ENCODE measurements at regions not wholly inside any gene's neighbourhood (a gene's known extent, or its start where the extent isn't known, plus 50 kb on each side); places are given as distances from the start of the nearest gene placed in this dataset.

- RAD21 ChIA-PET (ENCODE audit: unreplicated experiment) = no interaction called here
- H3K27ac ChIP-seq (ENCODE audit: control insufficient read depth, insufficient read depth) = no peak overlapping the region
- POLR2A ChIA-PET = no interaction called here
- DNase-seq (ENCODE audit: low read depth, low spot score) (no peak), ATAC-seq (no peak), FAIRE-seq (no peak)
- no peaks in the 10 kb centered on the region for H3K9me3 ChIP-seq (replicated peaks; ENCODE audit: control insufficient read depth, insufficient read depth, low read length)
- H4K20me1 ChIP-seq (ENCODE audit: control insufficient read depth, insufficient read depth) = no peaks in the 10 kb centered on the region
- TF ChIP-seq KDM1A (IDR thresholded peaks at IDR 0.05; ENCODE audit: borderline replicate concordance) = no peak
- no peak for TF ChIP-seq RCOR1 (conservative IDR thresholded peaks at IDR 0.05; ENCODE audit: low read depth, low read length)
- no TSS peak for BruUV-seq (replicated peaks)
- no peak overlapping the region for H3K4me3 ChIP-seq
- no peaks in the 10 kb centered on the region for H3K79me2 ChIP-seq (ENCODE audit: control insufficient read depth, insufficient read depth, low read length)
- SMC1A ChIA-PET (ENCODE audit: uncharacterized antibody, unreplicated experiment) = no interaction called here
- no peaks in the 10 kb centered on the region for H3K4me1 ChIP-seq (ENCODE audit: control insufficient read depth, insufficient read depth, low read length)
- CTCF ChIA-PET = no interaction called here
- no peaks in the 10 kb centered on the region for H3K27me3 ChIP-seq (replicated peaks in 1 of 2; ENCODE audit: control insufficient read depth in 2 of 2, insufficient read depth in 2 of 2, low read length in 1 of 2)
- 2% methylated on average over 5 of the region's 5 CpGs for WGBS (ENCODE audit: insufficient coverage, insufficient replicate concordance, low lambda C conversion rate, missing lambda C conversion rate)
- no peak overlapping the region for H3K9ac ChIP-seq (ENCODE audit: control insufficient read depth, insufficient read depth, low read length)
- intact Hi-C loops (cut with micrococcal nuclease; ENCODE audit: unreplicated experiment) = no loop called here
- H3K36me3 ChIP-seq (ENCODE audit: control insufficient read depth in 2 of 2, insufficient read depth in 2 of 2, low read length in 1 of 2) = no peaks in the 10 kb centered on the region
- H2AFZ ChIP-seq (ENCODE audit: control insufficient read depth, low read depth, low read length) = no peak overlapping the region
- no peak overlapping the region for H3K4me2 ChIP-seq (ENCODE audit: control insufficient read depth, insufficient read depth)
- in situ Hi-C loops (cut with MboI) = no loop called here
Observed at GRCh38 chr2:4995466-4995865, 696.7 kb upstream of the SOX11 start.

DNA sequence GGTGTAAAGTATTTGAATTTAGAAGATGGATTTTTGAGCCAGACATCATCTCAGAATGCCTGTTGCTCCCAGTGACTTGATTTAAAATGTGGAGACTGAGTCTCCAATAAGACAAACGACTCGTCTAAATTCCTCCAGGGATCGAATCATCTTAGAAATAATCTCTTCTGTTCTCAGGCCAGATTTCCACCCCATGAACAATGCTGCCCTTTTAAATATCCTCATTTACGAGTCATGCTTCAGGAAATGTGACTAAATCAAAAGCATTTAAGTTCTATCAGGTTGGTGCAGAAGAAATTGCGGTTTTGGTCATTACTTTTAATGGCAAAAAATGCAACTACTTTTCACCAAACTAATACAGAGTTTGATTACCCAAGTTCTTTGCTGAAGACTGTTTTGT, 684.6 kb upstream of the SOX11 start:
- in situ Hi-C loops (cut with MboI) (no loop called here), intact Hi-C loops (cut with micrococcal nuclease; ENCODE audit: unreplicated experiment) (no loop called here)
- no peak overlapping the region for H3K27ac ChIP-seq (ENCODE audit: control insufficient read depth, insufficient read depth)
- CTCF ChIA-PET = no interaction called here
- WGBS (ENCODE audit: insufficient coverage, insufficient replicate concordance, low lambda C conversion rate, missing lambda C conversion rate) = 33% methylated on average over 5 of the region's 5 CpGs
- H3K4me1 ChIP-seq (ENCODE audit: control insufficient read depth, insufficient read depth, low read length) = no peaks in the 10 kb centered on the region
- no TSS peak for BruUV-seq (replicated peaks)
- FAIRE-seq = no peak
- ATAC-seq = no peak
- no peaks in the 10 kb centered on the region for H3K79me2 ChIP-seq (ENCODE audit: control insufficient read depth, insufficient read depth, low read length)
- no peaks in the 10 kb centered on the region for H4K20me1 ChIP-seq (ENCODE audit: control insufficient read depth, insufficient read depth)
- H3K9ac ChIP-seq (ENCODE audit: control insufficient read depth, insufficient read depth, low read length) = no peak overlapping the region
- DNase-seq (ENCODE audit: low read depth, low spot score) = no peak
- H3K4me2 ChIP-seq (ENCODE audit: control insufficient read depth, insufficient read depth) = no peak overlapping the region
- H3K36me3 ChIP-seq (ENCODE audit: control insufficient read depth in 2 of 2, insufficient read depth in 2 of 2, low read length in 1 of 2) = no peaks in the 10 kb centered on the region
- SMC1A ChIA-PET (ENCODE audit: uncharacterized antibody, unreplicated experiment) = no interaction called here
- RAD21 ChIA-PET (ENCODE audit: unreplicated experiment) = no interaction called here
- POLR2A ChIA-PET = no interaction called here
- no peaks in the 10 kb centered on the region for H3K27me3 ChIP-seq (replicated peaks in 1 of 2; ENCODE audit: control insufficient read depth in 2 of 2, insufficient read depth in 2 of 2, low read length in 1 of 2)
- no peak overlapping the region for H2AFZ ChIP-seq (ENCODE audit: control insufficient read depth, low read depth, low read length)
- no peak overlapping the region for H3K4me3 ChIP-seq
- no peaks in the 10 kb centered on the region; the same call in 2 of the 3 replicates for H3K9me3 ChIP-seq (replicated peaks; ENCODE audit: control insufficient read depth, insufficient read depth, low read length)
- no peak for TF ChIP-seq RFX5 (IDR thresholded peaks at IDR 0.05; ENCODE audit: low read depth, low read length)
- TF ChIP-seq FOS (IDR thresholded peaks at IDR 0.05; ENCODE audit: borderline replicate concordance, extremely low read depth, insufficient read length) = no peak
- no peak for TF ChIP-seq CTCF (IDR thresholded peaks at IDR 0.05 in 2 of 3, conservative IDR thresholded peaks at IDR 0.05 in 1 of 3; ENCODE audit: control insufficient read depth in 2 of 3, extremely low read depth in 1 of 3, insufficient read depth in 1 of 3, low read depth in 3 of 3, low read length in 3 of 3)
- no peak for TF ChIP-seq SP1 (IDR thresholded peaks at IDR 0.05; ENCODE audit: low read depth, low read length)
- no peak for TF ChIP-seq SPI1 (IDR thresholded peaks at IDR 0.05; ENCODE audit: borderline replicate concordance, insufficient read depth, low read depth, low read length)
- no peak for TF ChIP-seq JUNB (IDR thresholded peaks at IDR 0.05)
- TF ChIP-seq NFXL1 (IDR thresholded peaks at IDR 0.05; ENCODE audit: borderline replicate concordance) = no peak
- no peak for TF ChIP-seq ATF7 (IDR thresholded peaks at IDR 0.05; ENCODE audit: low read depth)
- TF ChIP-seq, protein P1, sequence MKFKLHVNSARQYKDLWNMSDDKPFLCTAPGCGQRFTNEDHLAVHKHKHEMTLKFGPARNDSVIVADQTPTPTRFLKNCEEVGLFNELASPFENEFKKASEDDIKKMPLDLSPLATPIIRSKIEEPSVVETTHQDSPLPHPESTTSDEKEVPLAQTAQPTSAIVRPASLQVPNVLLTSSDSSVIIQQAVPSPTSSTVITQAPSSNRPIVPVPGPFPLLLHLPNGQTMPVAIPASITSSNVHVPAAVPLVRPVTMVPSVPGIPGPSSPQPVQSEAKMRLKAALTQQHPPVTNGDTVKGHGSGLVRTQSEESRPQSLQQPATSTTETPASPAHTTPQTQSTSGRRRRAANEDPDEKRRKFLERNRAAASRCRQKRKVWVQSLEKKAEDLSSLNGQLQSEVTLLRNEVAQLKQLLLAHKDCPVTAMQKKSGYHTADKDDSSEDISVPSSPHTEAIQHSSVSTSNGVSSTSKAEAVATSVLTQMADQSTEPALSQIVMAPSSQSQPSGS (IDR thresholded peaks at IDR 0.05; ENCODE audit: low read length) = no peak
- no peak for TF ChIP-seq E4F1 (IDR thresholded peaks at IDR 0.05; ENCODE audit: borderline replicate concordance, partially characterized antibody)
- no peak for TF ChIP-seq STAT1 (conservative IDR thresholded peaks at IDR 0.05)
- TF ChIP-seq RCOR1 (conservative IDR thresholded peaks at IDR 0.05; ENCODE audit: low read depth, low read length) = no peak

Measured in GM12878 (cell line).